Astrocyte of the cerebellum (primary cell): ENCODE measurements at regions not wholly inside any gene's neighbourhood (a gene's known extent, or its start where the extent isn't known, plus 50 kb on each side); places are given as distances from the start of the nearest gene placed in this dataset.

Experiments
- DNase-seq: peaks from one replicate; pipeline ENCODE4 v3.0.0-alpha.2; 2011; ENCODE audit warnings: low read depth
- H3K4me3 ChIP-seq: 2 replicates; pipeline ENCODE4 v1.5.1; 2011; ENCODE audit warnings: mild to moderate bottlenecking, low read depth, low read length, moderate library complexity
- in situ Hi-C: cut with HindIII; loops from 2 replicates; pipeline ENCODE4 v1.10.0; 2017; ENCODE audit warnings: low sequenced_read_pairs
- TF ChIP-seq, protein P1 (sequence below): IDR thresholded peaks from 2 replicates; pipeline ENCODE4 v1.5.1; 2012; ENCODE audit warnings: low read length, low read depth, moderate library complexity, mild to moderate bottlenecking; ENCODE audit errors: missing control alignments

DNA sequence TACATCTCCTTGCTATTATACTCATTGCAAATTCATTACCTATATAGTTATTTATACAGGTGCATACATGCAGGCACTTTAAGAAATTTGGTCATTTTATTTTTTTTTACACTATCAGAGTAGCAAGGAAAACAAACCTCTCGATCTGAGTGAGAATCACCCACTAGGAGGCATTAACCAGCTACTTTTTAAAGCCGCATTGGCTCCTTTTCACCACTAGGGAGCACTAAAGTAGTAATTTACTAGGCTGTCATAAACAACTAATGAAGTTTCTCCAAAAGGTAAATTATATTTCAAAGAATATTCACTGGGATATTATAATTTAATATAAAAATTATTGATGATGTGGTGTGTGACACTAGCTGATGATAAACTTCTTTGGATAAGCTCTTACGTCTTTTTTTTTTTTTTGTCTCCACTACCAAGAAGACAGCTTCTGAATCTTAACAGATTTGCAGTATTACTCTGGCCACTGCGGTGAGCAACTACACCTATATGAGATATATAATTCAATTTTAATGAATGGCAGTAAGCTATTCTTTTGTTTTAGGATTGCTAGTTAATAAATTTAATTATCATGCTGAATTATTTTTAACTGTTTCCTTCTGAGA lies 101.9 kb downstream of the NOL4 start:
- TF ChIP-seq, protein P1, sequence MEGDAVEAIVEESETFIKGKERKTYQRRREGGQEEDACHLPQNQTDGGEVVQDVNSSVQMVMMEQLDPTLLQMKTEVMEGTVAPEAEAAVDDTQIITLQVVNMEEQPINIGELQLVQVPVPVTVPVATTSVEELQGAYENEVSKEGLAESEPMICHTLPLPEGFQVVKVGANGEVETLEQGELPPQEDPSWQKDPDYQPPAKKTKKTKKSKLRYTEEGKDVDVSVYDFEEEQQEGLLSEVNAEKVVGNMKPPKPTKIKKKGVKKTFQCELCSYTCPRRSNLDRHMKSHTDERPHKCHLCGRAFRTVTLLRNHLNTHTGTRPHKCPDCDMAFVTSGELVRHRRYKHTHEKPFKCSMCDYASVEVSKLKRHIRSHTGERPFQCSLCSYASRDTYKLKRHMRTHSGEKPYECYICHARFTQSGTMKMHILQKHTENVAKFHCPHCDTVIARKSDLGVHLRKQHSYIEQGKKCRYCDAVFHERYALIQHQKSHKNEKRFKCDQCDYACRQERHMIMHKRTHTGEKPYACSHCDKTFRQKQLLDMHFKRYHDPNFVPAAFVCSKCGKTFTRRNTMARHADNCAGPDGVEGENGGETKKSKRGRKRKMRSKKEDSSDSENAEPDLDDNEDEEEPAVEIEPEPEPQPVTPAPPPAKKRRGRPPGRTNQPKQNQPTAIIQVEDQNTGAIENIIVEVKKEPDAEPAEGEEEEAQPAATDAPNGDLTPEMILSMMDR = peak; percentile 96
- peak; percentile 55 for DNase-seq
- in situ Hi-C loops = no loop called here

GRCh38 chr18:34121200-34121721 lies 103.5 kb downstream of the NOL4 start:
- no peak overlapping the region for H3K4me3 ChIP-seq
- in situ Hi-C loops = no loop called here
- DNase-seq = peak; percentile 77

More for the DNA sequence above, 101.9 kb downstream of the NOL4 start:
- H3K4me3 ChIP-seq = no peak overlapping the region

DNA sequence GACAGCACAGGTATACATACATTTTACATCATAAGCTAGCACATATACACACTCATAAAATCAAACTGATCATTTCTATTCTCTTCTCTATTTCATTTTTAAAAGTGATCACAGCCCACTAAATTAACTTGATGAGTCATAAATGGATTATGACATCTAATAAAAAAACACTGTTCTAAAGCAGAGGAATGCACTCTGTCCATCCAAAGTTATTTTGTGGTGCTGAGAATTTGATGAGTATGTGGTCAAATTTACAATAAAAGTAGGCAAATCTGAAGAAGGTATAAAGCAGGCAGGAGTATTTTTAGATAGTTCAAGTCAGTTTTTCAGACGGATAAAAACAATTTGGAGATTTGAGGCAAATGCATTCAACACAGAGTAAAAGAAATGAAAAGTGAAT lies 104.4 kb downstream of the NOL4 start:
- TF ChIP-seq, protein P1 = no peak
- H3K4me3 ChIP-seq = no peak overlapping the region
- in situ Hi-C loops = no loop called here
- DNase-seq = peak; percentile 23

More at GRCh38 chr18:34121200-34121721, 103.5 kb downstream of the NOL4 start:
- TF ChIP-seq, protein P1 = no peak

DNA sequence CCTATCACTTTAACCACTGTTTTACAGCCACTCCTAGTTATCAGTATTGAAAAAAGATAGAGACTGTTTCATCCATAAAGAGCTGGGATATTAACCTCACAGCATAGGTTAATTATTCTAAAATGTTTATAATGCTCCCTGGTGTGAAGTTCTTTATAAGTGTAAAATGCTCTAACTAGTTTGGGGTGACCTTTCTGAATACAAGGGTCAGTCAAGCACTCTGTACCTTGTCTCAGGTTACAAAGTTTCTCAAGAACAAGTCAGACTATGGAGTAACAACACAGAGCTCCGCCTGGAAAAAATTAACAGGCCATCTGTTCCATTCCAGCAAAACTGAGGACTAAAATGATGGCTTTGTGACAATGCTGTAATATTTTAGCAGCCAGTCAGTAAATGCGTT lies 107.4 kb downstream of the NOL4 start:
- DNase-seq = no peak
- TF ChIP-seq, protein P1 = no peak
- H3K4me3 ChIP-seq = no peak overlapping the region
- in situ Hi-C loops = no loop called here

GRCh38 chr18:34115409-34116081 lies 109.2 kb downstream of the NOL4 start:
- DNase-seq = peak; percentile 73
- in situ Hi-C loops = no loop called here
- TF ChIP-seq, protein P1 = no peak
- H3K4me3 ChIP-seq = no peak overlapping the region

DNA sequence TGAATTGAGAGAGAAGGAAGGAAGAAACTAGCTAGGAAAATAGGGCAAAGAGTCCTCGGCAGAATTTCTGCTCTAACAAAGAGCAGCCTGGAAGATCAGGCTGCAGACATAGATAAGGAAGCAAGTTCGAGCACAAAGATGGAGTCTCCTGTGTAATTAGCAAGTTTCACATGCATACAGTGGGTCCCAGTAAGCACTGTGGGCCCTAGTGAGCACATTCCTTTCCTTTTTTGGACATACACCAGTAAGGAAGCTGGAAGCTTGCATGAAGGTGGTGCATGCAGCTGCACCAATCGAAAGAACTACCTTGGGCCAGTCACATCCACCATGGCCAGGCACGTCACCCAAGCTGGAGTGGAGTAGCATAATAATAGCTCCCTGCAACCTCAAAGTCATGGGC lies 109.7 kb downstream of the NOL4 start:
- TF ChIP-seq, protein P1 = no peak
- no peak for DNase-seq
- no peak overlapping the region for H3K4me3 ChIP-seq
- in situ Hi-C loops = no loop called here
